ENCODE measurements at regions not wholly inside any gene's neighbourhood (a gene's known extent, or its start where the extent isn't known, plus 50 kb on each side); places are given as distances from the start of the nearest gene placed in this dataset.

GRCh38 chr2:125855204-125855603 is 800.8 kb upstream of the GYPC start:
- TF ChIP-seq CTCF (IDR thresholded peaks at IDR 0.05; ENCODE audit: low read depth, low read length, missing input control) (no peak), SP1 (IDR thresholded peaks at IDR 0.05) (no peak), RAD21 (IDR thresholded peaks at IDR 0.05) (no peak), YY1 (IDR thresholded peaks at IDR 0.05) (no peak), FOXA1 (IDR thresholded peaks at IDR 0.05) (no peak), GABPA (IDR thresholded peaks at IDR 0.05 in 1 of 2, conservative IDR thresholded peaks at IDR 0.05 in 1 of 2) (no peak), TAF1 (conservative IDR thresholded peaks at IDR 0.05) (no peak), EGR1 (IDR thresholded peaks at IDR 0.05; ENCODE audit: low read depth in 2 of 2) (no peak)
- TF ChIP-seq, protein P1, sequence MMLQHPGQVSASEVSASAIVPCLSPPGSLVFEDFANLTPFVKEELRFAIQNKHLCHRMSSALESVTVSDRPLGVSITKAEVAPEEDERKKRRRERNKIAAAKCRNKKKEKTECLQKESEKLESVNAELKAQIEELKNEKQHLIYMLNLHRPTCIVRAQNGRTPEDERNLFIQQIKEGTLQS (IDR thresholded peaks at IDR 0.05) = no peak
- TF ChIP-seq, protein P2, sequence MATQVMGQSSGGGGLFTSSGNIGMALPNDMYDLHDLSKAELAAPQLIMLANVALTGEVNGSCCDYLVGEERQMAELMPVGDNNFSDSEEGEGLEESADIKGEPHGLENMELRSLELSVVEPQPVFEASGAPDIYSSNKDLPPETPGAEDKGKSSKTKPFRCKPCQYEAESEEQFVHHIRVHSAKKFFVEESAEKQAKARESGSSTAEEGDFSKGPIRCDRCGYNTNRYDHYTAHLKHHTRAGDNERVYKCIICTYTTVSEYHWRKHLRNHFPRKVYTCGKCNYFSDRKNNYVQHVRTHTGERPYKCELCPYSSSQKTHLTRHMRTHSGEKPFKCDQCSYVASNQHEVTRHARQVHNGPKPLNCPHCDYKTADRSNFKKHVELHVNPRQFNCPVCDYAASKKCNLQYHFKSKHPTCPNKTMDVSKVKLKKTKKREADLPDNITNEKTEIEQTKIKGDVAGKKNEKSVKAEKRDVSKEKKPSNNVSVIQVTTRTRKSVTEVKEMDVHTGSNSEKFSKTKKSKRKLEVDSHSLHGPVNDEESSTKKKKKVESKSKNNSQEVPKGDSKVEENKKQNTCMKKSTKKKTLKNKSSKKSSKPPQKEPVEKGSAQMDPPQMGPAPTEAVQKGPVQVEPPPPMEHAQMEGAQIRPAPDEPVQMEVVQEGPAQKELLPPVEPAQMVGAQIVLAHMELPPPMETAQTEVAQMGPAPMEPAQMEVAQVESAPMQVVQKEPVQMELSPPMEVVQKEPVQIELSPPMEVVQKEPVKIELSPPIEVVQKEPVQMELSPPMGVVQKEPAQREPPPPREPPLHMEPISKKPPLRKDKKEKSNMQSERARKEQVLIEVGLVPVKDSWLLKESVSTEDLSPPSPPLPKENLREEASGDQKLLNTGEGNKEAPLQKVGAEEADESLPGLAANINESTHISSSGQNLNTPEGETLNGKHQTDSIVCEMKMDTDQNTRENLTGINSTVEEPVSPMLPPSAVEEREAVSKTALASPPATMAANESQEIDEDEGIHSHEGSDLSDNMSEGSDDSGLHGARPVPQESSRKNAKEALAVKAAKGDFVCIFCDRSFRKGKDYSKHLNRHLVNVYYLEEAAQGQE (IDR thresholded peaks at IDR 0.05) = no peak
- TF ChIP-seq, protein P3, sequence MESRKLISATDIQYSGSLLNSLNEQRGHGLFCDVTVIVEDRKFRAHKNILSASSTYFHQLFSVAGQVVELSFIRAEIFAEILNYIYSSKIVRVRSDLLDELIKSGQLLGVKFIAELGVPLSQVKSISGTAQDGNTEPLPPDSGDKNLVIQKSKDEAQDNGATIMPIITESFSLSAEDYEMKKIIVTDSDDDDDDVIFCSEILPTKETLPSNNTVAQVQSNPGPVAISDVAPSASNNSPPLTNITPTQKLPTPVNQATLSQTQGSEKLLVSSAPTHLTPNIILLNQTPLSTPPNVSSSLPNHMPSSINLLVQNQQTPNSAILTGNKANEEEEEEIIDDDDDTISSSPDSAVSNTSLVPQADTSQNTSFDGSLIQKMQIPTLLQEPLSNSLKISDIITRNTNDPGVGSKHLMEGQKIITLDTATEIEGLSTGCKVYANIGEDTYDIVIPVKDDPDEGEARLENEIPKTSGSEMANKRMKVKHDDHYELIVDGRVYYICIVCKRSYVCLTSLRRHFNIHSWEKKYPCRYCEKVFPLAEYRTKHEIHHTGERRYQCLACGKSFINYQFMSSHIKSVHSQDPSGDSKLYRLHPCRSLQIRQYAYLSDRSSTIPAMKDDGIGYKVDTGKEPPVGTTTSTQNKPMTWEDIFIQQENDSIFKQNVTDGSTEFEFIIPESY (IDR thresholded peaks at IDR 0.05) = no peak
